ENCODE measurements at regions not wholly inside any gene's neighbourhood (a gene's known extent, or its start where the extent isn't known, plus 50 kb on each side); places are given as distances from the start of the nearest gene placed in this dataset.

DNA sequence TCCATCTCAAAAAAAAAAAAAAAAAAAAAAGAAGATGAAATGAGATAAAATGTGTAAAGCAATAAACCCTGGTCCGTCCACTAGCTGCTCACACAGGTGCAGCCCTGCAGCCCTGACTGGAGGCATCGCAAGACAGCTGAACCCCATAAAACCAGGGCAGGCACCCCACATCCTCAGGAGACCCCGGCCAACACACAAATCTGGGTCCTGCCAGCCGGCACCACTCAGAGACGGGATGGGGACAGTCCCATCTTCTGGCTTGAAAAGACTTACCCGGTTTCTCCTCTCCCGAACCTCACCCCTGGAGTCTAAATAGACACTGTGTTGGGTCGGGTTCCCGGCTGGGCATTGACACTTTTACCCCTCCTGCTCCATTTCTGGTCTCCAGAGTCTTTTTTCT, 52.7 kb upstream of the TNRC6C start:
- TF ChIP-seq, protein P1, sequence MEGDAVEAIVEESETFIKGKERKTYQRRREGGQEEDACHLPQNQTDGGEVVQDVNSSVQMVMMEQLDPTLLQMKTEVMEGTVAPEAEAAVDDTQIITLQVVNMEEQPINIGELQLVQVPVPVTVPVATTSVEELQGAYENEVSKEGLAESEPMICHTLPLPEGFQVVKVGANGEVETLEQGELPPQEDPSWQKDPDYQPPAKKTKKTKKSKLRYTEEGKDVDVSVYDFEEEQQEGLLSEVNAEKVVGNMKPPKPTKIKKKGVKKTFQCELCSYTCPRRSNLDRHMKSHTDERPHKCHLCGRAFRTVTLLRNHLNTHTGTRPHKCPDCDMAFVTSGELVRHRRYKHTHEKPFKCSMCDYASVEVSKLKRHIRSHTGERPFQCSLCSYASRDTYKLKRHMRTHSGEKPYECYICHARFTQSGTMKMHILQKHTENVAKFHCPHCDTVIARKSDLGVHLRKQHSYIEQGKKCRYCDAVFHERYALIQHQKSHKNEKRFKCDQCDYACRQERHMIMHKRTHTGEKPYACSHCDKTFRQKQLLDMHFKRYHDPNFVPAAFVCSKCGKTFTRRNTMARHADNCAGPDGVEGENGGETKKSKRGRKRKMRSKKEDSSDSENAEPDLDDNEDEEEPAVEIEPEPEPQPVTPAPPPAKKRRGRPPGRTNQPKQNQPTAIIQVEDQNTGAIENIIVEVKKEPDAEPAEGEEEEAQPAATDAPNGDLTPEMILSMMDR (IDR thresholded peaks at IDR 0.05), result no peak
- TF ChIP-seq POLR2A (IDR thresholded peaks at IDR 0.05), result no peak

All from upper lobe of left lung (tissue), 4 donors.